Sigmoid colon (tissue), 6 donors: ENCODE measurements at regions not wholly inside any gene's neighbourhood (a gene's known extent, or its start where the extent isn't known, plus 50 kb on each side); places are given as distances from the start of the nearest gene placed in this dataset.
A peak's percentile ranks its signal among the peaks of the same experiment; 100 is the strongest.

Source experiments
- DNase-seq: peaks from one replicate; pipeline ENCODE4 v3.0.0-alpha.2; 2019
- H3K27ac ChIP-seq, 4 donors: fragments of 200-600 bp; sonication (generic); one replicate each; pipeline ENCODE4 v1.5.1; 2016 to 2019; ENCODE audit warnings: mild to moderate bottlenecking in 1 of 4
- H3K27me3 ChIP-seq, 3 donors: fragments of 200-600 bp; sonication (generic); one replicate each; pipeline ENCODE4 v1.5.1; 2019; ENCODE audit warnings: mild to moderate bottlenecking in 1 of 3
- H3K36me3 ChIP-seq, 4 donors: fragments of 200-600 bp; sonication (generic); one replicate each; pipeline ENCODE4 v1.5.1; 2016 to 2019
- H3K4me1 ChIP-seq, 4 donors: fragments of 200-600 bp; sonication (generic); one replicate each; pipeline ENCODE4 v1.5.1; 2017 to 2019
- H3K4me3 ChIP-seq, 4 donors: fragments of 200-600 bp; sonication (generic); one replicate each; pipeline ENCODE4 v1.5.1; 2017 to 2019; ENCODE audit warnings: mild to moderate bottlenecking in 2 of 4, moderate library complexity in 1 of 4
- H3K9me3 ChIP-seq, 4 donors: fragments of 200-600 bp in 3 of 4; sonication (generic) in 3 of 4; one replicate each; pipeline versions ENCODE4 v1.5.1 to v1.6.1; 2013 to 2019
- EP300 ChIP-seq, 4 donors: sonication (generic); formaldehyde crosslinking; IDR thresholded peaks; one replicate each; pipeline ENCODE4 v1.6.1; 2017; ENCODE audit warnings: antibody characterized with exemption in 4 of 4
- POLR2A ChIP-seq, 2 donors: fragments of 450-650 bp; IDR thresholded peaks; one replicate each; pipeline ENCODE4 v1.6.1; 2016; ENCODE audit warnings: antibody characterized with exemption in 2 of 2, mild to moderate bottlenecking in 2 of 2, moderate library complexity in 2 of 2
- POLR2AphosphoS5 ChIP-seq, 4 donors: sonication (generic); formaldehyde crosslinking; IDR thresholded peaks; one replicate each; pipeline ENCODE4 v1.6.1; 2017; ENCODE audit warnings: antibody characterized with exemption in 4 of 4
- WGBS, 2 donors: extraction: QIAGEN DNeasy Blood & Tissue Kit; methylation state at CpG; one replicate each; pipeline ENCODE4 v1.1.7; 2013; 5-methylcytosine and 5-hydroxymethylcytosine counted together
- intact Hi-C: fragments of 100-400 bp; cut with DNase I; formaldehyde crosslinking; loops from one replicate; pipeline ENCODE4 v1.15.1; 2023
- TF ChIP-seq, protein P1 (sequence below), 4 experiments: fragments of 450-650 bp in 3 of 4; fragments of 200-600 bp in 1 of 4; IDR thresholded peaks; one replicate each; pipeline ENCODE4 v1.5.1; 2016 to 2019; ENCODE audit warnings: antibody characterized with exemption in 4 of 4, mild to moderate bottlenecking in 3 of 4, moderate library complexity in 2 of 4
- donor health status: healthy with polysubstance abuse.
- donor health status: healthy.

DNA sequence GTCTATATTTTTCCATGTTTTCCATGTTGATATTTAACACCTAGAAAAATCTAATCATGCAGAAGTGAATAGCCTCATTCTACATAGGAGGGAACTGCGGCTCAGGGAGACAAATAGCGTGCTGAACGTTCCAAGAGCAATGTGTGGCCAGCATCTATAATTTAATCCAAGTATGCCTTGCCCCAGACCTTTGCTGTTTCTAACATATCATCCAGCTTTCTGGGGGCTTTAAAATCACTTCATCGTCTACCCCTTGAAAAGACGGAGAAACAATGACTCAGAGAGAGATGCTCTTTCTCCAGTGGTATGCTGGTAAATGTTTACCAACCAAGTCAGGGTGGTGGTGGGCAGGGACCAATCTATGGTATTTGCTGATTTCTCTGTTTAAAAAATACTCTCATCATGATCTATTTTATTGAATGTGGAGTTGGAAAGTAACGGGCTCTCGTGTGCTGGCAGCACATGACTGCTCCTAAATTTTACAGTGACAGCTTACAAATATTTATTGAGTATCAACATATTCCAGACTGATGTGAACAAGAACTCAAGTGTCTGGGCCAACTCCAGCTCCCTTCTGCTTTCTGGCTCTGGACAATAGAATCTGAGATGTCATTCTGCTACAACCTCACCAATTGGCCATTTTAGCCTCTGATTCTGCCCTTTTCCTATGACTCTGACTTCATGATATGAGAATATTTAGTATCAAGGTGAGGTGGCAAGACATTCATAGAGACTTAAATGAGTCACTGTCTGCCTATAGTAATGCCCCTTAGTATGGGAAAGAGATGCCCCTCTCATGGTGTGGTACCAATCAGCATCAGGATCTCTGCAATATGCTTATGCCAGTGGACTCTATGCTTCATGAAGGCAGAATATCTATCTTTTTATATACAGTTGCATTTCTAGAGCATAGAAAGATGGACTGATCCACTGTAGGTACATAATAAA, 407.4 kb upstream of the TNC start:
- peak overlapping the region in 3 of 4 donors; percentile 71 to 79 (median 73) for H3K27ac ChIP-seq
- H3K27me3 ChIP-seq: no peaks in the 10 kb centered on the region
- peak; percentile 23 to 93 (median 77) for TF ChIP-seq POLR2AphosphoS5 (IDR thresholded peaks at IDR 0.05)
- TF ChIP-seq POLR2A (IDR thresholded peaks at IDR 0.05): no peak
- peak in 3 of 4 donors; percentile 43 to 78 (median 69) for TF ChIP-seq EP300 (IDR thresholded peaks at IDR 0.05)
- TF ChIP-seq, protein P1, sequence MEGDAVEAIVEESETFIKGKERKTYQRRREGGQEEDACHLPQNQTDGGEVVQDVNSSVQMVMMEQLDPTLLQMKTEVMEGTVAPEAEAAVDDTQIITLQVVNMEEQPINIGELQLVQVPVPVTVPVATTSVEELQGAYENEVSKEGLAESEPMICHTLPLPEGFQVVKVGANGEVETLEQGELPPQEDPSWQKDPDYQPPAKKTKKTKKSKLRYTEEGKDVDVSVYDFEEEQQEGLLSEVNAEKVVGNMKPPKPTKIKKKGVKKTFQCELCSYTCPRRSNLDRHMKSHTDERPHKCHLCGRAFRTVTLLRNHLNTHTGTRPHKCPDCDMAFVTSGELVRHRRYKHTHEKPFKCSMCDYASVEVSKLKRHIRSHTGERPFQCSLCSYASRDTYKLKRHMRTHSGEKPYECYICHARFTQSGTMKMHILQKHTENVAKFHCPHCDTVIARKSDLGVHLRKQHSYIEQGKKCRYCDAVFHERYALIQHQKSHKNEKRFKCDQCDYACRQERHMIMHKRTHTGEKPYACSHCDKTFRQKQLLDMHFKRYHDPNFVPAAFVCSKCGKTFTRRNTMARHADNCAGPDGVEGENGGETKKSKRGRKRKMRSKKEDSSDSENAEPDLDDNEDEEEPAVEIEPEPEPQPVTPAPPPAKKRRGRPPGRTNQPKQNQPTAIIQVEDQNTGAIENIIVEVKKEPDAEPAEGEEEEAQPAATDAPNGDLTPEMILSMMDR (IDR thresholded peaks at IDR 0.05): no peak
- peaks cover 0 to 50% (median 37%) of the 10 kb centered on the region in 4 donors for H3K4me1 ChIP-seq
- DNase-seq: peak; percentile 70
- no peaks in the 10 kb centered on the region for H3K36me3 ChIP-seq
- no peaks in the 10 kb centered on the region for H3K9me3 ChIP-seq
- H3K4me3 ChIP-seq: no peak overlapping the region
- WGBS, 2 donors: 54 to 62% methylated on average over 7 of the region's 7 CpGs
- intact Hi-C loops: loop anchor here (2.0 to 10.0 kb wide), 3 partner anchors 263 to 787 kb away; partner anchors contain the start of gene TNC

DNA sequence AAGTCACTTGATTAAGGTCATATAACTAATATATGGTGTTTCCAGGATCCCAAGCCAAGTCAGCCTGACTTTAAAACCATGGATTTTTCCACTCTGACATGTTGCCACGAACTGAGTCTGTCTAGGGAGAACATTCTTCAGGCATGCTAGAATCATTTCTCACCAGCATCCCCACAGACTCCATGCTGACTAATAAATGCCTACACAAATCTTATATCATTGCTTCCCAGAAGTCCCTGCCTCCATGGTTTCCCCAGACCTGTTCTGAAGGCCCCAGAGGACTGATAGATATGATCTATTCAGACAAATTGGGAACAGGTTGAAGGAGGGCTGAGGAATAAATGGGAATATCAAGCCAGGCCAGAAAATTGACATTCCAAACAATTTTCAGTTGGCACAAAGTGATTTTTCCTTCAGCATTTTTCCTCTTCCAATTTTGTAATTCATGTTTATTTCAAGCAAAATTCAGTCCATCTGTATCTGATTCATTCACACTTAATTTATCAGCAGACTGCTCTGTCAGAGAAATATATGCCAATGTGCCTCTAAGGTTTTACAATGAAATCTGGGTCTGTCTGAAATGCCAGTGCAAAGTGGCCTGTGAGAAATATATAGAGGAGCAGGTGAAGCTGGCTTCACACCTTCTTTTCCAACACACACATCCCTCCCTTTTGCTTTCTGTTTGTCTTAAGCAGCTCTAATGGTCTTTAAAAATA, 413.6 kb upstream of the TNC start:
- intact Hi-C loops: no loop called here
- no peaks in the 10 kb centered on the region for H3K27me3 ChIP-seq
- 63% methylated on average over 1 of the region's 1 CpG for WGBS, 2 donors
- H3K4me1 ChIP-seq: peaks cover 0 to 19% (median 17%) of the 10 kb centered on the region in 4 donors
- peak overlapping the region in 1 of 4 donors; percentile 22 for H3K27ac ChIP-seq
- no peaks in the 10 kb centered on the region for H3K9me3 ChIP-seq
- TF ChIP-seq EP300 (IDR thresholded peaks at IDR 0.05) (no peak), POLR2A (IDR thresholded peaks at IDR 0.05) (no peak), POLR2AphosphoS5 (IDR thresholded peaks at IDR 0.05) (no peak)
- TF ChIP-seq, protein P1 (IDR thresholded peaks at IDR 0.05): no peak
- no peak overlapping the region for H3K4me3 ChIP-seq
- no peak for DNase-seq
- H3K36me3 ChIP-seq: no peaks in the 10 kb centered on the region

DNA sequence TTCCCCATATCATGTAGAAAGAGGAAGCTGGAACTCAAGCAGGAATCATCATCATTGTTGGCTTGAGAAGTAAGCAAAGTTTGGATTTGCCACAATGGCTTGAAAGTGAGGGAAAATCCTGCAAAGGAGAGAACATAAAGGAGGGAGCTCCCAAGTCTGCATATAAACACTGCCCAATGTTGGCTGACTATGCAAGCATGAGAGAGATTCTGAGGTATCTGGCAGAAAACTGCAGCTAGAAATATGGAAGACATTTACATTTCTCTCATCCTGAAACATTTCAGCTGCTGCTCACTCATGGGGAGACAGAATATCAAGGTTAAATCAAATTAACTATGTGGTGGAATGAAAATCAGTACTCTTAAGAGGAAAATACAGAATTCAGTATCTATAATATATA, 415.6 kb upstream of the TNC start:
- H3K27ac ChIP-seq: no peak overlapping the region
- TF ChIP-seq, protein P1 (IDR thresholded peaks at IDR 0.05): no peak
- no peak for TF ChIP-seq POLR2A (IDR thresholded peaks at IDR 0.05)
- TF ChIP-seq POLR2AphosphoS5 (IDR thresholded peaks at IDR 0.05): no peak
- no peak for TF ChIP-seq EP300 (IDR thresholded peaks at IDR 0.05)
- DNase-seq: no peak
- peaks cover 0 to 16% (median 13%) of the 10 kb centered on the region in 4 donors for H3K4me1 ChIP-seq
- no peaks in the 10 kb centered on the region for H3K27me3 ChIP-seq
- no peak overlapping the region for H3K4me3 ChIP-seq
- intact Hi-C loops: no loop called here
- no peaks in the 10 kb centered on the region for H3K36me3 ChIP-seq
- no peaks in the 10 kb centered on the region for H3K9me3 ChIP-seq

DNA sequence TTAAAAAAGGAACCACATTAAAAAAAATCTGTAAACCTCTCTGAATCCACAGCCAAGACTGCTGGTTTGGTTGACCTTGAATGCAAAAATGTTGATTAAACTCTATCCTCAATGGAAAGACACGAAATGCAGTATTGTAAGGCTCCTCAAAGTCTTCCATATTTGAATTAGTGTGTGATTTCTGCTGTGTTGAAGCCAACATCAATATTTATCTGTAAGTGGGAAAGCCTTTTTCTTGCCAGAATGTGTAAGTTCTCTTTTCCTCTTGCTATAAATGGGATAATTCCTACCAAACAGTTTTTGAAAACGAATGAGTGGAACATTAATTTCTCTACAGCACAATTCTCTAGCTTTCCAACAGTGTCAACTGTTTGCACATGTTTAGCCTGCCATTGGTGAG, 422.1 kb upstream of the TNC start:
- no peak overlapping the region for H3K27ac ChIP-seq
- WGBS, 2 donors: 40 to 45% methylated on average over 2 of the region's 2 CpGs
- TF ChIP-seq EP300 (IDR thresholded peaks at IDR 0.05) (no peak), POLR2A (IDR thresholded peaks at IDR 0.05) (no peak), POLR2AphosphoS5 (IDR thresholded peaks at IDR 0.05) (no peak)
- TF ChIP-seq, protein P1 (IDR thresholded peaks at IDR 0.05): no peak
- intact Hi-C loops: no loop called here
- DNase-seq: no peak
- no peak overlapping the region for H3K4me3 ChIP-seq
- H3K27me3 ChIP-seq: no peaks in the 10 kb centered on the region
- H3K4me1 ChIP-seq: no peaks in the 10 kb centered on the region
- H3K36me3 ChIP-seq: no peaks in the 10 kb centered on the region
- no peaks in the 10 kb centered on the region for H3K9me3 ChIP-seq
